Vagina (tissue), 2 donors: ENCODE measurements at regions not wholly inside any gene's neighbourhood (a gene's known extent, or its start where the extent isn't known, plus 50 kb on each side); places are given as distances from the start of the nearest gene placed in this dataset.
A peak's percentile ranks its signal among the peaks of the same experiment; 100 is the strongest.

Experiments
- DNase-seq, 2 donors: peaks; one replicate each; pipeline ENCODE4 v3.0.0-alpha.2; 2017; ENCODE audit errors: extremely low spot score in 2 of 2
- H3K27ac ChIP-seq: fragments of 200-600 bp; sonication (generic); one replicate; pipeline ENCODE4 v1.5.1; 2019
- H3K27me3 ChIP-seq: fragments of 200-600 bp; sonication (generic); one replicate; pipeline ENCODE4 v1.5.1; 2019
- H3K36me3 ChIP-seq, 2 donors: fragments of 200-600 bp; sonication (generic); one replicate each; pipeline ENCODE4 v1.5.1; 2017 to 2019
- H3K4me1 ChIP-seq: fragments of 200-600 bp; sonication (generic); one replicate; pipeline ENCODE4 v1.5.1; 2019
- H3K4me3 ChIP-seq, 2 donors: fragments of 200-600 bp; sonication (generic); 1 replicate in 1 of 2; 2 replicates in 1 of 2; pipeline ENCODE4 v1.5.1; 2016 to 2019
- H3K9me3 ChIP-seq: fragments of 200-600 bp; sonication (generic); one replicate; pipeline ENCODE4 v1.5.1; 2019
- CTCF ChIP-seq, 3 experiments: fragments of 450-650 bp in 2 of 3; fragments of 200-600 bp in 1 of 3; sonication (generic) in 1 of 3; IDR thresholded peaks; one replicate each; pipeline ENCODE4 v1.5.1; 2017 to 2019; ENCODE audit warnings: antibody characterized with exemption in 3 of 3, mild to moderate bottlenecking in 2 of 3, moderate library complexity in 2 of 3
- POLR2A ChIP-seq, 2 donors: fragments of 450-650 bp; IDR thresholded peaks; one replicate each; pipeline ENCODE4 v1.6.1; 2017; ENCODE audit warnings: antibody characterized with exemption in 2 of 2, mild to moderate bottlenecking in 2 of 2, moderate library complexity in 2 of 2
- POLR2AphosphoS5 ChIP-seq, 2 donors: sonication (generic); formaldehyde crosslinking; IDR thresholded peaks; one replicate each; pipeline ENCODE4 v1.9.0; 2017; ENCODE audit warnings: antibody characterized with exemption in 2 of 2, mild to moderate bottlenecking in 2 of 2, low read depth in 1 of 2; ENCODE audit not compliant: insufficient read depth in 1 of 2
- intact Hi-C: fragments of 100-400 bp; cut with DNase I; formaldehyde crosslinking; loops from one replicate; pipeline ENCODE4 v1.15.1; 2023

GRCh38 chr22:34281738-34282137, 361.5 kb upstream of the LARGE1 start:
- no peak overlapping the region for H3K27ac ChIP-seq
- DNase-seq: no peak
- H3K27me3 ChIP-seq: no peaks in the 10 kb centered on the region
- H3K4me3 ChIP-seq: no peak overlapping the region
- no peaks in the 10 kb centered on the region for H3K9me3 ChIP-seq
- intact Hi-C loops: no loop called here
- no peaks in the 10 kb centered on the region for H3K36me3 ChIP-seq
- H3K4me1 ChIP-seq: no peaks in the 10 kb centered on the region
- TF ChIP-seq POLR2A (IDR thresholded peaks at IDR 0.05): no peak
- no peak for TF ChIP-seq POLR2AphosphoS5 (IDR thresholded peaks at IDR 0.05; ENCODE audit: insufficient read depth in 1 of 2, low read depth in 1 of 2)
- no peak for TF ChIP-seq CTCF (IDR thresholded peaks at IDR 0.05)

- Histone ChIP-seq H3K27me3 (no peaks in the 10 kb centered on the region), H3K9me3 (no peaks in the 10 kb centered on the region), H3K4me3 (no peak overlapping the region), H3K4me1 (no peaks in the 10 kb centered on the region), H3K36me3 (no peaks in the 10 kb centered on the region), H3K27ac (no peak overlapping the region)
- intact Hi-C loops: no loop called here
- DNase-seq: no peak
- TF ChIP-seq POLR2AphosphoS5 (IDR thresholded peaks at IDR 0.05; ENCODE audit: insufficient read depth in 1 of 2, low read depth in 1 of 2): no peak
- no peak for TF ChIP-seq CTCF (IDR thresholded peaks at IDR 0.05)
- no peak for TF ChIP-seq POLR2A (IDR thresholded peaks at IDR 0.05)
These were observed 363.6 kb upstream of the LARGE1 start for GRCh38 chr22:34283844-34284243.

GRCh38 chr22:34293324-34293723, 373.0 kb upstream of the LARGE1 start:
- H3K9me3 ChIP-seq: no peaks in the 10 kb centered on the region
- H3K27ac ChIP-seq: no peak overlapping the region
- H3K36me3 ChIP-seq: no peaks in the 10 kb centered on the region
- no peaks in the 10 kb centered on the region for H3K4me1 ChIP-seq
- intact Hi-C loops: no loop called here
- H3K27me3 ChIP-seq: no peaks in the 10 kb centered on the region
- H3K4me3 ChIP-seq: no peak overlapping the region
- TF ChIP-seq POLR2A (IDR thresholded peaks at IDR 0.05): no peak
- peak in 1 of 2 donors; percentile 13 for DNase-seq

- intact Hi-C loops: no loop called here
- Histone ChIP-seq H3K4me1 (no peaks in the 10 kb centered on the region), H3K9me3 (no peaks in the 10 kb centered on the region), H3K27me3 (no peaks in the 10 kb centered on the region), H3K4me3 (no peak overlapping the region), H3K36me3 (no peaks in the 10 kb centered on the region), H3K27ac (no peak overlapping the region)
- DNase-seq: peak in 1 of 2 donors; percentile 42
- no peak for TF ChIP-seq POLR2A (IDR thresholded peaks at IDR 0.05)
- TF ChIP-seq POLR2AphosphoS5 (IDR thresholded peaks at IDR 0.05; ENCODE audit: insufficient read depth in 1 of 2, low read depth in 1 of 2): no peak
- no peak for TF ChIP-seq CTCF (IDR thresholded peaks at IDR 0.05)
These were observed 374.2 kb upstream of the LARGE1 start for GRCh38 chr22:34294476-34294875.

GRCh38 chr22:34294986-34295385, 374.7 kb upstream of the LARGE1 start:
- H3K4me1 ChIP-seq: no peaks in the 10 kb centered on the region
- H3K9me3 ChIP-seq: no peaks in the 10 kb centered on the region
- H3K36me3 ChIP-seq: no peaks in the 10 kb centered on the region
- no peak overlapping the region for H3K27ac ChIP-seq
- H3K4me3 ChIP-seq: no peak overlapping the region
- H3K27me3 ChIP-seq: no peaks in the 10 kb centered on the region
- DNase-seq: no peak
- no peak for TF ChIP-seq POLR2A (IDR thresholded peaks at IDR 0.05)
- intact Hi-C loops: no loop called here

GRCh38 chr22:34296461-34296860, 376.2 kb upstream of the LARGE1 start:
- no peaks in the 10 kb centered on the region for H3K36me3 ChIP-seq
- no peaks in the 10 kb centered on the region for H3K9me3 ChIP-seq
- no peak for DNase-seq
- no peaks in the 10 kb centered on the region for H3K4me1 ChIP-seq
- TF ChIP-seq POLR2AphosphoS5 (IDR thresholded peaks at IDR 0.05; ENCODE audit: insufficient read depth in 1 of 2, low read depth in 1 of 2): no peak
- TF ChIP-seq CTCF (IDR thresholded peaks at IDR 0.05): no peak
- TF ChIP-seq POLR2A (IDR thresholded peaks at IDR 0.05): no peak
- H3K4me3 ChIP-seq: no peak overlapping the region
- no peak overlapping the region for H3K27ac ChIP-seq
- intact Hi-C loops: no loop called here
- H3K27me3 ChIP-seq: no peaks in the 10 kb centered on the region
